Type B pancreatic cell (in vitro differentiated cells): ENCODE measurements at regions not wholly inside any gene's neighbourhood (a gene's known extent, or its start where the extent isn't known, plus 50 kb on each side); places are given as distances from the start of the nearest gene placed in this dataset.
"Not testable (repeated sequence)": the region's sequence is repeated elsewhere in the genome, so short reads cannot be mapped to it uniquely, and the experiment has no call there.

Experiments used
- DNase-seq: peaks from one replicate; pipeline ENCODE4 v3.0.0; 2021; ENCODE audit warnings: mixed read lengths; ENCODE audit not compliant: unreplicated experiment; ENCODE audit errors: extremely low spot score
- H3K27ac Mint-ChIP-seq: 2 replicates; pipeline ENCODE4 v1.8.0; 2021; ENCODE audit warnings: mild to moderate bottlenecking, mixed read lengths
- H3K27me3 Mint-ChIP-seq: 2 replicates; pipeline ENCODE4 v1.8.0; 2021; ENCODE audit warnings: mixed read lengths
- H3K36me3 Mint-ChIP-seq: 2 replicates; pipeline ENCODE4 v1.8.0; 2021; ENCODE audit warnings: mixed read lengths
- H3K4me1 Mint-ChIP-seq: one replicate; pipeline ENCODE4 v1.8.0; 2021; ENCODE audit warnings: mixed read lengths; ENCODE audit not compliant: unreplicated experiment
- H3K4me3 Mint-ChIP-seq: 2 replicates; pipeline ENCODE4 v1.8.0; 2021; ENCODE audit warnings: mild to moderate bottlenecking, mixed read lengths
- H3K9me3 Mint-ChIP-seq: 2 replicates; pipeline ENCODE4 v1.8.0; 2021; ENCODE audit warnings: mixed read lengths
- CTCF ChIP-seq: fragments of 200-600 bp; sonication (generic); conservative IDR thresholded peaks from 2 replicates; pipeline ENCODE4 v1.5.0; 2021; ENCODE audit warnings: antibody characterized with exemption, mild to moderate bottlenecking

- no peak overlapping the region for H3K27ac Mint-ChIP-seq
- no peaks in the 10 kb centered on the region for H3K36me3 Mint-ChIP-seq
- peak; percentile 47 for DNase-seq
- H3K27me3 Mint-ChIP-seq = no peaks in the 10 kb centered on the region
- no peaks in the 10 kb centered on the region for H3K4me1 Mint-ChIP-seq
- H3K9me3 Mint-ChIP-seq = peaks cover 8% of the 10 kb centered on the region
- TF ChIP-seq CTCF = no peak
- no peak overlapping the region for H3K4me3 Mint-ChIP-seq
These were observed 187.0 kb downstream of the UBE3A start for GRCh38 chr15:25251700-25252390.

DNA sequence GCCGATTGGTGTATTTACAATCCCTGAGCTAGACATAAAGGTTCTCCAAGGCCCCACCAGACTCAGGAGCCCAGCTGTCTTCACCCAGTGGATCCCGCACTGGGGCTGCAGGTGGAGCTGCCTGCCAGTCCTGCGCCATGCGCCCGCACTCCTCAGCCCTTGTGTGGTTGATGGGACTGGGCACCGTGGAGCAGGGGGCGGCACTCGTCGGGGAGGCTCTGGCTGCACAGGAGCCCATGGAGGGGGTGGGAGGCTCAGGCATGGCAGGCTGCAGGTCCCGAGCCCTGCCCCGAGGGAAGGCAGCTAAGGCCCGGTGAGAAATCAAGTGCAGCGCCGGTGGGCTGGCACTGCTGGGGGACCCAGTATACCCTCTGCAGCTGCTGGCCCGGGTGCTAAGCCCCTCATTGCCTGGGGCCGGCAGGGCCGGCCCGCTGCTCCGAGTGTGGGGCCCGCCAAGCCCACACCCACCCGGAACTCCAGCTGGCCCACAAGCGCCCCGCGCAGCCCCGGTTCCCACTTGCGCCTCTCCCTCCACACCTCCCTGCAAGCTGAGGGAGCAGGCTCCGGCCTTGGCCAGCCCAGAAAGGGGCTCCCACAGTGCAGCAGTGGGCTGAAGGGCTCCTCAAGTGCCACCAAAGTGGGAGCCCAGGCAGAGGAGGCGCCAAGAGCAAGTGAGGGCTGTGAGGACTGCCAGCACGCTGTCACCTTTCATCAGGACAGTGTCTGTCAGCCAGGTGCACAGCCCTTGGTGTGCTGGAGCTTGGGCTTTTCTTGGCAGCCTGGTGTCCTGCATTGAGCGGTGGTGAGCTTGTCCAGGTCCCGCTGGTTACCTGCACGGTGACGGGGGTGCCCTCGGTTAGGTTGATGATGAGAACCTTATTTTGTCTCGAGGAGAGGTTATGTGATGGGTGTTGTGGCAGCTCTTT, 185.5 kb downstream of the UBE3A start:
- H3K27me3 Mint-ChIP-seq, H3K4me1 Mint-ChIP-seq, H3K4me3 Mint-ChIP-seq, H3K36me3 Mint-ChIP-seq, H3K27ac Mint-ChIP-seq, H3K9me3 Mint-ChIP-seq: not testable (repeated sequence)
- DNase-seq = peak; percentile 49

GRCh38 chr15:25268166-25268565, 170.7 kb downstream of the UBE3A start:
- no peak overlapping the region for H3K27ac Mint-ChIP-seq
- no peak for DNase-seq
- no peak overlapping the region for H3K4me3 Mint-ChIP-seq
- H3K27me3 Mint-ChIP-seq = no peaks in the 10 kb centered on the region
- H3K36me3 Mint-ChIP-seq = no peaks in the 10 kb centered on the region
- H3K4me1 Mint-ChIP-seq = no peaks in the 10 kb centered on the region
- TF ChIP-seq CTCF = peak; percentile 51
- peaks cover 5% of the 10 kb centered on the region for H3K9me3 Mint-ChIP-seq
